Panc1 (cell line): ENCODE measurements at regions not wholly inside any gene's neighbourhood (a gene's known extent, or its start where the extent isn't known, plus 50 kb on each side); places are given as distances from the start of the nearest gene placed in this dataset.

Source experiments
- ATAC-seq: fragments of 200-7000 bp; cut with Tn5 transposase; 2 replicates; pipeline ENCODE4 v1.9.1; 2020; ENCODE audit warnings: mild to moderate bottlenecking, moderate library complexity
- BruUV-seq: library from RNA; stranded (reverse); fragments of 400-500 nt; replicated peaks from 2 replicates; lab custom pipeline; 2021; lab: Mats Ljungman, UMichigan
- CTCF ChIA-PET: fragments of 300-600 bp; sonication (Branson Sonifier 250); formaldehyde crosslinking; loops from one replicate; lab custom pipeline; 2022; ENCODE audit warnings: antibody characterized with exemption; lab: Charles Lee
- POLR2A ChIA-PET: fragments of 300-600 bp; sonication (Branson Sonifier 250); formaldehyde crosslinking; loops from one replicate; lab custom pipeline; 2022; ENCODE audit warnings: antibody characterized with exemption; lab: Charles Lee
- DNase-seq: peaks from one replicate; pipeline ENCODE4 v3.0.0-alpha.2; 2010; ENCODE audit warnings: low read depth, low spot score
- H3K27ac ChIP-seq: 2 replicates; pipeline ENCODE4 v1.5.1; 2011; ENCODE audit warnings: mild to moderate bottlenecking, low read length, inconsistent platforms
- H3K27me3 ChIP-seq: fragments of 200-500 bp; sonication (Bioruptor generic); 2 replicates; pipeline ENCODE4 v1.6.0; 2014; ENCODE audit warnings: low read length, inconsistent platforms; ENCODE audit not compliant: control insufficient read depth, insufficient read depth
- H3K36me3 ChIP-seq: fragments of 200-500 bp; sonication (Bioruptor generic); 2 replicates; pipeline ENCODE4 v1.5.1; 2014; ENCODE audit warnings: inconsistent platforms, mild to moderate bottlenecking, low read length, moderate library complexity; ENCODE audit not compliant: control insufficient read depth, insufficient read depth
- H3K4me1 ChIP-seq: 2 replicates; pipeline ENCODE4 v1.5.1; 2011; ENCODE audit warnings: inconsistent platforms, mild to moderate bottlenecking, low read length, moderate library complexity; ENCODE audit not compliant: control insufficient read depth, insufficient read depth
- H3K4me3 ChIP-seq, 2 experiments: 2 replicates each; pipeline ENCODE4 v1.5.1; 2011 to 2012; ENCODE audit warnings: low read depth in 2 of 2, low read length in 2 of 2, mild to moderate bottlenecking in 2 of 2, inconsistent platforms in 1 of 2, moderate library complexity in 1 of 2
- H3K9me3 ChIP-seq: fragments of 200-500 bp; sonication (Bioruptor generic); 2 replicates; pipeline ENCODE4 v1.5.1; 2014; ENCODE audit warnings: low read depth, mild to moderate bottlenecking, inconsistent platforms, low read length, moderate library complexity; ENCODE audit not compliant: control insufficient read depth, insufficient read depth
- POLR2AphosphoS5 ChIP-seq: IDR thresholded peaks from 2 replicates; pipeline ENCODE4 v1.6.1; 2012; ENCODE audit warnings: mild to moderate bottlenecking, low read depth, low read length, moderate library complexity
- SIN3A ChIP-seq: IDR thresholded peaks from 2 replicates; pipeline ENCODE4 v1.6.1; 2012; ENCODE audit warnings: low read depth, mild to moderate bottlenecking, low read length, moderate library complexity, borderline replicate concordance; ENCODE audit not compliant: insufficient read depth
- TCF7L2 ChIP-seq: IDR thresholded peaks from 2 replicates; pipeline ENCODE4 v1.6.1; 2011; ENCODE audit warnings: mild to moderate bottlenecking, low read depth, low read length, inconsistent platforms
- in situ Hi-C: cut with HindIII; loops from 2 replicates; pipeline ENCODE4 v1.10.0; 2016; ENCODE audit warnings: low sequenced_read_pairs, low pct_unique_long_range_greater_than_20kb
- intact Hi-C: fragments of 100-400 bp; cut with micrococcal nuclease; formaldehyde crosslinking; loops from one replicate; pipeline ENCODE4 v1.10.0; 2022; ENCODE audit not compliant: unreplicated experiment
- TF ChIP-seq, protein P1 (sequence below), 2 experiments: IDR thresholded peaks; 2 replicates each; pipeline ENCODE4 v1.6.1; 2011 to 2012; ENCODE audit warnings: low read depth in 2 of 2, control low read depth in 1 of 2, low read length in 1 of 2, mild to moderate bottlenecking in 1 of 2, moderate library complexity in 1 of 2; ENCODE audit not compliant: insufficient read depth in 1 of 2
- TF ChIP-seq, protein P2 (sequence below): fragments of 450-650 bp; IDR thresholded peaks from 2 replicates; pipeline ENCODE4 v1.5.1; 2017; ENCODE audit warnings: mild to moderate bottlenecking

DNA sequence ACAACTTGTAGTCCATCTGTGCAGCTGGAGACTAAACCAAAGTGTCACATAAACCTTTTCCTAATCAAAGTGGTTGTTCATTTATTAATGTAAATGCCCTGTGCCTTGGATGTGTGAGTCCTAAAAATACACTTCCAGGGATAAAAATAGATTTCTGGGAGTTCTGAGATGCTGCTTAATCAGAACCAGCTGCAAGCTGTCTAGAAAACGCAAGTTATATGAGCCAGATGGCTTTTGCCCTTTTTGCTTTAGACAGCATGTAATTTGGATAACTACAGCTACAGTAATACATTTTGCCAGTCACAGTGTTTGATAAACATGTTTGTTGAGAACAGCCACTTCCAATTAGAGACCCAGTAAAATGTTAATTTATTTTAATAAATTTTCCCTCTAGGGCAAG is 185.1 kb upstream of the PRPS1L1 start:
- H3K4me1 ChIP-seq = no peaks in the 10 kb centered on the region
- no peak overlapping the region for H3K27ac ChIP-seq
- H3K27me3 ChIP-seq = peaks cover 3% of the 10 kb centered on the region; the same call in 1 of the 2 replicates
- ChIA-PET POLR2A (no interaction called here), CTCF (no interaction called here)
- no peaks in the 10 kb centered on the region for H3K9me3 ChIP-seq
- in situ Hi-C loops = no loop called here
- BruUV-seq = no TSS peak
- intact Hi-C loops = no loop called here
- no peak for TF ChIP-seq TCF7L2
- TF ChIP-seq, protein P1, sequence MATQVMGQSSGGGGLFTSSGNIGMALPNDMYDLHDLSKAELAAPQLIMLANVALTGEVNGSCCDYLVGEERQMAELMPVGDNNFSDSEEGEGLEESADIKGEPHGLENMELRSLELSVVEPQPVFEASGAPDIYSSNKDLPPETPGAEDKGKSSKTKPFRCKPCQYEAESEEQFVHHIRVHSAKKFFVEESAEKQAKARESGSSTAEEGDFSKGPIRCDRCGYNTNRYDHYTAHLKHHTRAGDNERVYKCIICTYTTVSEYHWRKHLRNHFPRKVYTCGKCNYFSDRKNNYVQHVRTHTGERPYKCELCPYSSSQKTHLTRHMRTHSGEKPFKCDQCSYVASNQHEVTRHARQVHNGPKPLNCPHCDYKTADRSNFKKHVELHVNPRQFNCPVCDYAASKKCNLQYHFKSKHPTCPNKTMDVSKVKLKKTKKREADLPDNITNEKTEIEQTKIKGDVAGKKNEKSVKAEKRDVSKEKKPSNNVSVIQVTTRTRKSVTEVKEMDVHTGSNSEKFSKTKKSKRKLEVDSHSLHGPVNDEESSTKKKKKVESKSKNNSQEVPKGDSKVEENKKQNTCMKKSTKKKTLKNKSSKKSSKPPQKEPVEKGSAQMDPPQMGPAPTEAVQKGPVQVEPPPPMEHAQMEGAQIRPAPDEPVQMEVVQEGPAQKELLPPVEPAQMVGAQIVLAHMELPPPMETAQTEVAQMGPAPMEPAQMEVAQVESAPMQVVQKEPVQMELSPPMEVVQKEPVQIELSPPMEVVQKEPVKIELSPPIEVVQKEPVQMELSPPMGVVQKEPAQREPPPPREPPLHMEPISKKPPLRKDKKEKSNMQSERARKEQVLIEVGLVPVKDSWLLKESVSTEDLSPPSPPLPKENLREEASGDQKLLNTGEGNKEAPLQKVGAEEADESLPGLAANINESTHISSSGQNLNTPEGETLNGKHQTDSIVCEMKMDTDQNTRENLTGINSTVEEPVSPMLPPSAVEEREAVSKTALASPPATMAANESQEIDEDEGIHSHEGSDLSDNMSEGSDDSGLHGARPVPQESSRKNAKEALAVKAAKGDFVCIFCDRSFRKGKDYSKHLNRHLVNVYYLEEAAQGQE (IDR thresholded peaks at IDR 0.05; ENCODE audit: insufficient read depth in 1 of 2, low read depth in 2 of 2, low read length in 1 of 2) = no peak
- TF ChIP-seq SIN3A = no peak
- ATAC-seq (no peak), DNase-seq (no peak)
- H3K4me3 ChIP-seq = no peak overlapping the region
- H3K36me3 ChIP-seq = no peaks in the 10 kb centered on the region

DNA sequence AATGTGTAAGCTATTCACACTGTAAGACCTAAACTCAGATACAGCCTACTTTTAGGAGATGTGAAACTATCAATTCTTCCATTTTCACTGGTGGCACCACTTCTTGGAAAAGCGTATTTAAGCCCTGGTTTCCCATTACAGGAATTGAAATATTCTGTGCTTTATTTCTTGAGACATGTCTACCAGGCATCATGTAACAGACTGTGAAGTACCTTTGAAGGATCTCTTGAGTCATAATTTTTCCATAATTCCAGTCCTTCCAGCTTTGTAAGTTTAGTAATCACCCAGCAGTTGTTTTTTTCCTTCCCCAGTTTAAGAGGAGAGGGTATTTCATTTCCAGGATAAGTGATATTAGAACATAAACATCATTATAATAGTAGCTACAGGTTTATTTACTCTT is 186.0 kb upstream of the PRPS1L1 start:
- H3K27me3 ChIP-seq = peaks cover 3% of the 10 kb centered on the region; the same call in 1 of the 2 replicates
- ATAC-seq = no peak
- no peaks in the 10 kb centered on the region for H3K36me3 ChIP-seq
- no peaks in the 10 kb centered on the region for H3K9me3 ChIP-seq
- no peaks in the 10 kb centered on the region for H3K4me1 ChIP-seq
- no peak for DNase-seq
- intact Hi-C loops (no loop called here), in situ Hi-C loops (no loop called here)
- CTCF ChIA-PET = no interaction called here
- no peak overlapping the region for H3K27ac ChIP-seq
- POLR2A ChIA-PET = no interaction called here
- no TSS peak for BruUV-seq
- TF ChIP-seq, protein P2, sequence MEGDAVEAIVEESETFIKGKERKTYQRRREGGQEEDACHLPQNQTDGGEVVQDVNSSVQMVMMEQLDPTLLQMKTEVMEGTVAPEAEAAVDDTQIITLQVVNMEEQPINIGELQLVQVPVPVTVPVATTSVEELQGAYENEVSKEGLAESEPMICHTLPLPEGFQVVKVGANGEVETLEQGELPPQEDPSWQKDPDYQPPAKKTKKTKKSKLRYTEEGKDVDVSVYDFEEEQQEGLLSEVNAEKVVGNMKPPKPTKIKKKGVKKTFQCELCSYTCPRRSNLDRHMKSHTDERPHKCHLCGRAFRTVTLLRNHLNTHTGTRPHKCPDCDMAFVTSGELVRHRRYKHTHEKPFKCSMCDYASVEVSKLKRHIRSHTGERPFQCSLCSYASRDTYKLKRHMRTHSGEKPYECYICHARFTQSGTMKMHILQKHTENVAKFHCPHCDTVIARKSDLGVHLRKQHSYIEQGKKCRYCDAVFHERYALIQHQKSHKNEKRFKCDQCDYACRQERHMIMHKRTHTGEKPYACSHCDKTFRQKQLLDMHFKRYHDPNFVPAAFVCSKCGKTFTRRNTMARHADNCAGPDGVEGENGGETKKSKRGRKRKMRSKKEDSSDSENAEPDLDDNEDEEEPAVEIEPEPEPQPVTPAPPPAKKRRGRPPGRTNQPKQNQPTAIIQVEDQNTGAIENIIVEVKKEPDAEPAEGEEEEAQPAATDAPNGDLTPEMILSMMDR = no peak
- TF ChIP-seq TCF7L2 (no peak), SIN3A (no peak), POLR2AphosphoS5 (no peak)
- TF ChIP-seq, protein P1 (IDR thresholded peaks at IDR 0.05; ENCODE audit: insufficient read depth in 1 of 2, low read depth in 2 of 2, low read length in 1 of 2) = no peak
- no peak overlapping the region for H3K4me3 ChIP-seq
